IPS-18a (cell line): ENCODE measurements at regions not wholly inside any gene's neighbourhood (a gene's known extent, or its start where the extent isn't known, plus 50 kb on each side); places are given as distances from the start of the nearest gene placed in this dataset.
"Not testable (repeated sequence)": the region's sequence is repeated elsewhere in the genome, so short reads cannot be mapped to it uniquely, and the experiment has no call there.

Source experiments
- H3K27ac ChIP-seq: one replicate; pipeline ENCODE4 v1.5.1; 2013; ENCODE audit warnings: low read length
- H3K27me3 ChIP-seq: one replicate; pipeline ENCODE4 v1.6.1; 2013; ENCODE audit warnings: mild to moderate bottlenecking, low read length; ENCODE audit not compliant: control insufficient read depth, insufficient read depth
- H3K36me3 ChIP-seq: one replicate; pipeline ENCODE4 v1.6.1; 2013; ENCODE audit warnings: low read depth, low read length; ENCODE audit not compliant: control insufficient read depth
- H3K4me1 ChIP-seq: one replicate; pipeline ENCODE4 v1.6.1; 2013; ENCODE audit warnings: low read depth, low read length; ENCODE audit not compliant: control insufficient read depth
- H3K4me3 ChIP-seq: one replicate; pipeline ENCODE4 v1.5.1; 2013; ENCODE audit warnings: low read length
- H3K9ac ChIP-seq: one replicate; pipeline ENCODE4 v1.6.1; 2013; ENCODE audit warnings: mild to moderate bottlenecking, low read length, moderate library complexity
- H3K9me3 ChIP-seq: one replicate; pipeline ENCODE4 v1.6.1; 2013; ENCODE audit warnings: low read depth, low read length; ENCODE audit not compliant: control insufficient read depth

DNA sequence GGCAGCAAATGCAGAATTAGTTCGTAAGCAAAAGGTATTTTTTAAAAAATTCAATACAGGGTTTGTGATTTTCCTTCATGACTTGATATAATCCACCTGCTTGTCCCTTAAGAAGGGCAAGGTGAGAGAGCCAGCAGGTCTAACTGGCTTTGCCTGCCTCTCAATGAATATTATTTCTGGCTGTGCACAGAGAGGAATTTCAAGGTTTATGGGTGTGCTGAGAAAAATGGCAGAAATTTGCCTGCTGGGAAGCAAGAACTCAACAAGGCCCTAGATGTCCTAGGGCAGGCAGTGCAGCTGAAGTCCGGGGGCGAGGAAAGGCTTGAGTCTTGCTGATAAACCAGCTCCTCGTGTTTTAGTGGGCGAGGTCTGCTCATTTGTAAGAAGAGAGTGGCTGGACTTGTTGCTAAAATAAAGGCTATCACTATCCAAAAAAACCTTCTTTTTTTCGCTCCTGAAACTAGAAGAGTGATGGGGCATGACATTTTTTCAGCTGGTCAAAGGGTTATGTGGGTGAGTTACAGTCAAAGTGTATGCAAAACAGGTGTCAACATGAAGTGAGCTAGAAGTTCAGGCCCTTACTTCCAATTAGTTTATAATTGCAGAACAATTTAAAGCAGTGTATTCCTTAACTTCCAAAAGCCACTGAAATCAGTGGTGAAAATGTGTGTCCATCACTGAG lies 385.8 kb upstream of the KLF6 start:
- Histone ChIP-seq H3K27me3 (no peaks in the 10 kb centered on the region), H3K4me3 (no peak overlapping the region), H3K9me3 (no peaks in the 10 kb centered on the region), H3K4me1 (no peaks in the 10 kb centered on the region), H3K9ac (no peak overlapping the region), H3K36me3 (no peaks in the 10 kb centered on the region), H3K27ac (no peak overlapping the region)

DNA sequence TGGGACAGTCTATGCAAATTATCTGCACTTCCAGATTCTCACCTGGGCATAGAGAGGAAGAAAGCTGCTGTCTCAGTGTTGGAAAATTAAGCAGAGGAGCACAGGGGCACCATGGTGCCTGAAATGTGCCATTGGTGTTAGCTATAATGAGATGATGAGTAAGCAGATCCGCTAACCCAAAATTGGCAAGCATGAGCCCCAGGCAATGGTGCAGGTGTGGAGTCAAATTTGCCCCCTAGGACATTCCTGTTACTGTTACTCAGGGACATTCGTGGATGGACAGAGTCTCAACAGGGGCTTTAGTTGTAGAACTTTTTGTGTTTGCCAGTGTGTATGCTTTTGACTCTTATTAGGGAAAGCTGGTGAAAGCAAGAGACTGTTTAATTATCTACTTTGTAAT lies 385.2 kb upstream of the KLF6 start:
- H3K27me3 ChIP-seq, result no peaks in the 10 kb centered on the region
- H3K36me3 ChIP-seq, result no peaks in the 10 kb centered on the region
- no peak overlapping the region for H3K4me3 ChIP-seq
- no peaks in the 10 kb centered on the region for H3K9me3 ChIP-seq
- H3K9ac ChIP-seq, result no peak overlapping the region
- H3K27ac ChIP-seq, result no peak overlapping the region
- H3K4me1 ChIP-seq, result no peaks in the 10 kb centered on the region

GRCh38 chr10:4169448-4169847 lies 384.4 kb upstream of the KLF6 start:
- H3K36me3 ChIP-seq, result no peaks in the 10 kb centered on the region
- H3K27ac ChIP-seq, result no peak overlapping the region
- H3K9ac ChIP-seq, result no peak overlapping the region
- H3K4me3 ChIP-seq, result no peak overlapping the region
- no peaks in the 10 kb centered on the region for H3K4me1 ChIP-seq
- no peaks in the 10 kb centered on the region for H3K27me3 ChIP-seq
- H3K9me3 ChIP-seq, result no peaks in the 10 kb centered on the region

DNA sequence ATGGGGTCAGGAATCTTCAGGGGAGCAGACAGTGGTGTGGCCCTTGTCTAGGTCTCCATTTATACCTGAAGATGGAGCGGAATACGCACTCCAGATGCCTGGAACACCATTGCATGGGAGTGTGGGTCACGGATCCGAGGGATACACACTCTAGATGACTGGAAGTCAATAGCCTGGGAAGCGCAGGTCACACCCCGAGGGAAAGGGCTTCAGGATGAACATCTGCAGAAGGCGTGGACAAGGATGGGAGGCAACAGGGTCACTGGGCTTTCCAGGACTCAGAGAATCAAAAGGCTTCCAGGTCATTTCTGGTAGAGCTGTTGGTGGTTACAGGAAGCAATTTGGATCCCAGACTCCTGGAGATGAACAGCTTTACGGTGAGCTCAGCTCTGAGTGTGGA lies 382.2 kb upstream of the KLF6 start:
- H3K4me1 ChIP-seq, result peaks cover 6% of the 10 kb centered on the region
- no peaks in the 10 kb centered on the region for H3K27me3 ChIP-seq
- H3K36me3 ChIP-seq, result no peaks in the 10 kb centered on the region
- no peak overlapping the region for H3K4me3 ChIP-seq
- H3K27ac ChIP-seq, result no peak overlapping the region
- no peak overlapping the region for H3K9ac ChIP-seq
- H3K9me3 ChIP-seq, result no peaks in the 10 kb centered on the region

- H3K27ac ChIP-seq, result no peak overlapping the region
- H3K9ac ChIP-seq, result no peak overlapping the region
- H3K27me3 ChIP-seq, result no peaks in the 10 kb centered on the region
- no peak overlapping the region for H3K4me3 ChIP-seq
- H3K36me3 ChIP-seq, result no peaks in the 10 kb centered on the region
- H3K9me3 ChIP-seq, result no peaks in the 10 kb centered on the region
- H3K4me1 ChIP-seq, result peaks cover 6% of the 10 kb centered on the region
Observed at GRCh38 chr10:4162571-4163286, 377.7 kb upstream of the KLF6 start.

GRCh38 chr10:4159173-4159572 lies 374.2 kb upstream of the KLF6 start:
- Histone ChIP-seq H3K4me1 (peaks cover 6% of the 10 kb centered on the region), H3K27ac (no peak overlapping the region), H3K36me3 (no peaks in the 10 kb centered on the region), H3K9me3 (no peaks in the 10 kb centered on the region), H3K27me3 (no peaks in the 10 kb centered on the region), H3K4me3 (no peak overlapping the region), H3K9ac (no peak overlapping the region)

DNA sequence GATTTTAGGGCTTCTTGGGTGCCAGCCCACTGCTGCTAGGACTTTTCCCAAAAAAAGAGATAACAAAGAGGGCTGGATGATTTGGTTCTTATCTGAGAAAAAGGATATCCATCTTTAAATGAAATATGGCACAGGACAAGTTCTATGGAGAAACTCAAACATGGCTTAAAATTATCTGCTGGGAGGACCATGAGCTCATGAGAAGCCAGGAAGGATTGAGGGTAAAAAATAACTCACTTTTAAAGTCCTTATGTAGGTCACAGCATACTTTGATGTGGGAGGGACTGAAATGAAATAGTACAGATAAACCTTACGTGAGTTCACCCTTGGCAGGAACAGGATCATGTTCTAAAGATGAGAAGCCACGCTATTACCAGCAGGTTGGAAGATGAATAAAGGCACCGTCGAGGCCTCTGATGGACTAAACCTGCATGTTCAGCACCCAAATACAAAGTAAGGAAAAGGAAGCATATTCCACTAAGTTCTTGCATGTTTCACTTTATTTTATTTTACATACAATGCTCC lies 369.2 kb upstream of the KLF6 start:
- H3K4me1 ChIP-seq, result no peaks in the 10 kb centered on the region
- H3K9ac ChIP-seq, result no peak overlapping the region
- no peaks in the 10 kb centered on the region for H3K9me3 ChIP-seq
- H3K4me3 ChIP-seq, result no peak overlapping the region
- H3K27ac ChIP-seq, result no peak overlapping the region
- no peaks in the 10 kb centered on the region for H3K27me3 ChIP-seq
- no peaks in the 10 kb centered on the region for H3K36me3 ChIP-seq

DNA sequence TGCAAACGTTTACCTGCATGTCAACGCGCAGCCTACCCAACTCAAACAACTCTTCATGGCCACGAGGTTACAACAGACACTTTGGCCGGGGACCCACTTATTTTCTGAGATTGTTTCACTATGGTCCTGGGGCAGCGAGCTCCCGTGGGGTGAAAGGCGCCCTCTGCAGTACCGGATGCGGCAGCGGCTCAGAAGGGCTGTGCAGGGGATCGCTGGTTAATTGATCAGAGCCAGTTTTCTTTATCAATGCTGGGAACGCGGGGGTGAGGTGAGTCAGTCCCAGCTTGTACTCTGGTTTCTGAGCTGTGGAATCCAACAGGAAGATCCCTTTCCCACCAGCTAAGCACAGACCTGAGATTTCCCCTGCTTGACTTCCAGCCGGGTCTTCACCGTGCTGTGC lies 366.5 kb upstream of the KLF6 start:
- H3K9ac ChIP-seq, result no peak overlapping the region
- no peaks in the 10 kb centered on the region for H3K36me3 ChIP-seq
- no peaks in the 10 kb centered on the region for H3K9me3 ChIP-seq
- H3K27me3 ChIP-seq, result no peaks in the 10 kb centered on the region
- H3K4me1 ChIP-seq, result no peaks in the 10 kb centered on the region
- H3K4me3 ChIP-seq, result no peak overlapping the region
- H3K27ac ChIP-seq, result no peak overlapping the region

DNA sequence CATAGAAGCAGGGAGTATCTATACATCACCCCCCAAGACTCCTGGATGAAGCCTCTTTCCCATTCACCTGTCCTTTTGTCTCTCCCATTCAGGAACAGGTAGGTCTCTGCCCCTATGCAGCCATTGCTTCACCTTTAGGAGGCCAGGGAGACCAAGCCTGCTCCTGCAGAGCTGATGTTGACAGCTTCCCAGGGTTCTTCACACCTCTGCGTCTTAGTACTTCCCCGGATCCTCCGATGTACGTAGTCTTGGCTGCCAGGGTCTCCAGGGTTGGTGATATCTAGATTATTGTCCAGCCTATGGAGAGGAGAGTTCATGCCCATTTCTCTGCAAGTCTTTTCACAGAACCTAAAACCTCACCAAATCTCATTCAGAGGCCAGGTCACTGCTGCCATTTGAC lies 365.7 kb upstream of the KLF6 start:
- Histone ChIP-seq H3K4me3 (no peak overlapping the region), H3K36me3 (no peaks in the 10 kb centered on the region), H3K27ac (no peak overlapping the region), H3K9ac (no peak overlapping the region), H3K27me3 (no peaks in the 10 kb centered on the region), H3K9me3 (no peaks in the 10 kb centered on the region), H3K4me1 (no peaks in the 10 kb centered on the region)

GRCh38 chr10:4149460-4149859 lies 364.5 kb upstream of the KLF6 start:
- not testable (repeated sequence) for H3K27me3 ChIP-seq, H3K9ac ChIP-seq, H3K36me3 ChIP-seq, H3K4me3 ChIP-seq, H3K4me1 ChIP-seq, H3K9me3 ChIP-seq, H3K27ac ChIP-seq

GRCh38 chr10:4147245-4147644 lies 362.2 kb upstream of the KLF6 start:
- peaks cover 6% of the 10 kb centered on the region for H3K4me1 ChIP-seq
- H3K9me3 ChIP-seq, result no peaks in the 10 kb centered on the region
- H3K9ac ChIP-seq, result no peak overlapping the region
- H3K27me3 ChIP-seq, result no peaks in the 10 kb centered on the region
- no peaks in the 10 kb centered on the region for H3K36me3 ChIP-seq
- no peak overlapping the region for H3K27ac ChIP-seq
- H3K4me3 ChIP-seq, result no peak overlapping the region

DNA sequence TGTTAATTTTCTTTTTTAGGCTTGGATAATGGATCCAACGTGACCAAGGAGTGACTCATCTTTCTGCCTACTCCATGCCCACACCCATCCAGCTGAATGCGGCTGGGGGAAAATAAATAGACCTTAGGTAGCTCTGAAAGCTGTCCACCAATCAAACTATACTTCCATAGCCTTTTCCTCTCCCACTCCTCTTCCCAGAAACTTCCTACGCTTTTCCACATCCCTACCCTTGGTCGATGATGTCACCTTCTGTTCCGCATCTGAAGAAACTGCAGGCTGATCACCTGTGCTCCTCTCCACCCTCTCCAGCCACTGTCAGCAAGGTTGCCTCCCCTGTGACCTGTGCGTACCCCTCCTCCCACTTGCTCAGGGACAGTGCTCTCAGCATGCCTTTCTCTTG lies 359.8 kb upstream of the KLF6 start:
- Histone ChIP-seq H3K4me3 (no peak overlapping the region), H3K27me3 (no peaks in the 10 kb centered on the region), H3K27ac (no peak overlapping the region), H3K9ac (no peak overlapping the region), H3K4me1 (peaks cover 6% of the 10 kb centered on the region), H3K36me3 (no peaks in the 10 kb centered on the region), H3K9me3 (peaks cover 7% of the 10 kb centered on the region)
